SK-N-SH (cell line): ENCODE measurements at regions not wholly inside any gene's neighbourhood (a gene's known extent, or its start where the extent isn't known, plus 50 kb on each side); places are given as distances from the start of the nearest gene placed in this dataset.

Experiments
- CTCF ChIA-PET: fragments of 300-600, 350-600 bp; formaldehyde crosslinking; extraction: SDS; loops from one replicate; lab custom pipeline; 2021; lab: Yijun Ruan, JAX
- POLR2A ChIA-PET: fragments of 350-600 bp; sonication (Branson Sonifier 250); formaldehyde crosslinking; extraction: SDS; loops from one replicate; lab custom pipeline; 2020; ENCODE audit warnings: antibody characterized with exemption, inconsistent platforms; lab: Yijun Ruan, JAX
- DNase-seq: peaks from one replicate; pipeline ENCODE4 v3.0.0; 2012
- H2AFZ ChIP-seq: fragments of 200-600 bp; sonication (generic); 2 replicates; pipeline ENCODE4 v1.8.1; 2016; ENCODE audit warnings: antibody characterized with exemption, mild to moderate bottlenecking, low read depth
- H3F3A ChIP-seq: fragments of 200-600 bp; sonication (generic); replicated peaks from 2 replicates; pipeline ENCODE3; 2016; ENCODE audit warnings: antibody characterized with exemption, mild to moderate bottlenecking; ENCODE audit not compliant: insufficient read depth
- H3K27ac ChIP-seq, 2 experiments: fragments of 200-500 bp in 1 of 2; fragments of 200-600 bp in 1 of 2; sonication (Bioruptor generic) in 1 of 2; sonication (generic), shearing (Covaris generic) in 1 of 2; 2 replicates each; pipeline versions ENCODE4 v1.5.1 to v1.6.1; 2014 to 2016; ENCODE audit warnings: low read depth in 2 of 2, inconsistent platforms in 1 of 2, low read length in 1 of 2, mild to moderate bottlenecking in 1 of 2, mixed read lengths in 1 of 2
- H3K27me3 ChIP-seq: fragments of 200-600 bp; sonication (generic), shearing (Covaris generic); 2 replicates; pipeline ENCODE4 v1.6.1; 2016; ENCODE audit warnings: mixed run types; ENCODE audit not compliant: insufficient read depth
- H3K36me3 ChIP-seq, 2 experiments: fragments of 200-500 bp in 1 of 2; fragments of 200-600 bp in 1 of 2; sonication (Bioruptor generic) in 1 of 2; sonication (generic) in 1 of 2; replicated peaks in 1 of 2; 2 replicates each; pipeline versions ENCODE3 to v1.5.1; 2014 to 2016; ENCODE audit warnings: low read length in 1 of 2, mild to moderate bottlenecking in 1 of 2; ENCODE audit not compliant: insufficient read depth in 2 of 2, control insufficient read depth in 1 of 2
- H3K4me1 ChIP-seq, 2 experiments: fragments of 200-500 bp in 1 of 2; fragments of 200-600 bp in 1 of 2; sonication (Bioruptor generic) in 1 of 2; sonication (generic), shearing (Covaris generic) in 1 of 2; 2 replicates each; pipeline versions ENCODE4 v1.5.1 to v1.6.1; 2014 to 2016; ENCODE audit warnings: low read depth in 1 of 2, low read length in 1 of 2, mixed run types in 1 of 2; ENCODE audit not compliant: insufficient read depth in 2 of 2, control insufficient read depth in 1 of 2
- H3K4me2 ChIP-seq: fragments of 200-600 bp; sonication (generic), shearing (Covaris generic); 2 replicates; pipeline ENCODE4 v1.6.1; 2017; ENCODE audit warnings: mixed run types
- H3K4me3 ChIP-seq, 2 experiments: fragments of 200-500 bp in 1 of 2; fragments of 200-600 bp in 1 of 2; sonication (Bioruptor generic) in 1 of 2; sonication (generic), shearing (Covaris generic) in 1 of 2; 2 replicates each; pipeline versions ENCODE4 v1.5.1 to v1.8.1; 2014 to 2016; ENCODE audit warnings: low read depth in 2 of 2, inconsistent platforms in 1 of 2, low read length in 1 of 2, mild to moderate bottlenecking in 1 of 2, mixed read lengths in 1 of 2, moderate library complexity in 1 of 2
- H3K79me2 ChIP-seq: fragments of 200-600 bp; sonication (generic); 2 replicates; pipeline ENCODE4 v1.8.1; 2017; ENCODE audit warnings: mild to moderate bottlenecking; ENCODE audit not compliant: insufficient read depth
- H3K9ac ChIP-seq: fragments of 200-600 bp; sonication (generic); 2 replicates; pipeline ENCODE4 v1.6.1; 2017; ENCODE audit warnings: mixed run types
- H3K9me2 ChIP-seq: fragments of 200-600 bp; sonication (generic); 2 replicates; pipeline ENCODE4 v1.6.1; 2017; ENCODE audit warnings: mixed run types
- H3K9me3 ChIP-seq: fragments of 200-600 bp; sonication (generic); 2 replicates; pipeline ENCODE4 v1.6.1; 2017; ENCODE audit warnings: mixed run types, mild to moderate bottlenecking, moderate library complexity
- H4K20me1 ChIP-seq: fragments of 200-600 bp; sonication (generic); 2 replicates; pipeline ENCODE4 v1.6.1; 2017; ENCODE audit warnings: mild to moderate bottlenecking, mixed run types; ENCODE audit not compliant: insufficient read depth
- CHD2 ChIP-seq: fragments of 150-350 bp; IDR thresholded peaks from 2 replicates; pipeline ENCODE4 v1.6.1; 2018; ENCODE audit warnings: low read length; ENCODE audit not compliant: partially characterized antibody
- CTCF ChIP-seq: fragments of 200-600 bp; sonication (generic); IDR thresholded peaks from 2 replicates; pipeline ENCODE4 v1.6.1; 2017; ENCODE audit warnings: antibody characterized with exemption, mild to moderate bottlenecking, moderate library complexity
- ELF1 ChIP-seq: IDR thresholded peaks from 2 replicates; pipeline ENCODE4 v1.4.0; 2012
- FOXJ3 ChIP-seq: sonication (generic); formaldehyde crosslinking; IDR thresholded peaks from 2 replicates; pipeline ENCODE4 v1.5.1; 2020; ENCODE audit warnings: mild to moderate bottlenecking, missing genetic modification reagents
- FOXM1 ChIP-seq: IDR thresholded peaks from 2 replicates; pipeline ENCODE4 v1.4.0; 2012; ENCODE audit warnings: low read depth, mild to moderate bottlenecking
- GABPA ChIP-seq: IDR thresholded peaks from 2 replicates; pipeline ENCODE4 v1.4.0; 2012; ENCODE audit warnings: low read depth, mild to moderate bottlenecking
- JUND ChIP-seq: IDR thresholded peaks from 2 replicates; pipeline ENCODE4 v1.4.0; 2012
- MEF2A ChIP-seq: IDR thresholded peaks from 2 replicates; pipeline ENCODE4 v1.4.0; 2012; ENCODE audit warnings: low read depth, borderline replicate concordance
- MXI1 ChIP-seq: IDR thresholded peaks from 2 replicates; pipeline ENCODE4 v1.6.1; 2012; ENCODE audit warnings: mild to moderate bottlenecking, low read depth, low read length, improper control_type of control experiment
- NFIC ChIP-seq: IDR thresholded peaks from 2 replicates; pipeline ENCODE4 v1.4.0; 2012; ENCODE audit warnings: borderline replicate concordance
- POLR2AphosphoS5 ChIP-seq: IDR thresholded peaks from 2 replicates; pipeline ENCODE4 v1.6.1; 2012; ENCODE audit warnings: low read depth, low read length
- RAD21 ChIP-seq: IDR thresholded peaks from 2 replicates; pipeline ENCODE4 v1.6.1; 2012; ENCODE audit warnings: mild to moderate bottlenecking, low read length
- RFX5 ChIP-seq: IDR thresholded peaks from 2 replicates; pipeline ENCODE4 v1.6.1; 2012; ENCODE audit warnings: mild to moderate bottlenecking, improper control_type of control experiment, low read length
- RXRA ChIP-seq: IDR thresholded peaks from 2 replicates; pipeline ENCODE4 v1.4.0; 2012; ENCODE audit warnings: low read depth, mild to moderate bottlenecking, borderline replicate concordance
- SIN3A ChIP-seq: IDR thresholded peaks from 2 replicates; pipeline ENCODE4 v1.6.1; 2012; ENCODE audit warnings: low read depth, mild to moderate bottlenecking, low read length, moderate library complexity, borderline replicate concordance
- SMC3 ChIP-seq: IDR thresholded peaks from 2 replicates; pipeline ENCODE4 v1.6.1; 2012; ENCODE audit warnings: low read depth, low read length, improper control_type of control experiment
- TEAD4 ChIP-seq: IDR thresholded peaks from 2 replicates; pipeline ENCODE4 v1.4.0; 2012; ENCODE audit warnings: mild to moderate bottlenecking, borderline replicate concordance; ENCODE audit not compliant: insufficient read depth
- ZBTB33 ChIP-seq: IDR thresholded peaks from 2 replicates; pipeline ENCODE4 v1.4.0; 2012; ENCODE audit warnings: low read depth, borderline replicate concordance
- WGBS: methylation state at CpG from one replicate; pipeline ENCODE4 v1.1.6; 2017; ENCODE audit warnings: low lambda C conversion rate; 5-methylcytosine and 5-hydroxymethylcytosine counted together
- TF ChIP-seq, protein P1 (sequence below): fragments of 150-350 bp; IDR thresholded peaks from 2 replicates; pipeline ENCODE4 v1.6.1; 2017; ENCODE audit warnings: antibody characterized with exemption, low read length, low read depth, borderline replicate concordance
- TF ChIP-seq, protein P2 (sequence below): IDR thresholded peaks from 2 replicates; pipeline ENCODE4; 2012

DNA sequence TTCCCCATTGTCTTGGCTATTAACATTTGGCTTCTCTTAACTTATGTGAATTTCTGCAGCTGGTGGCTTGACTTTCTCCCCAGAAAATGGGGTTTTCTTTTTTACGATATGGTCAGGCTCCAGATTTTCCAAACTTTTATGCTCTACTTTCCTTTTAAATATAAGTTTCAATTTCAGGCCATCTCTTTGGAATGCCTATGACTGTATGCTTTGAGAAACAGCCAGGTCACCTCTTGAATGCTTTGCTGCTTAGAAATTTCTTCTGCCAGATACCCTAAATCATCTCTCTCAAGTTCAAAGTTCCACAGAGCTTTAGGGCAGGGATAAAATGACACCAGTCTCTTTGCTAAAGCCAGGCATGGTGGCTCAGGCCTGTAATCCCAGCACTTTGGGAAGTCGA is 212.9 kb upstream of the SMIM31 start (continued):
- TF ChIP-seq RAD21 (no peak), SMC3 (no peak), FOXM1 (no peak)
- TF ChIP-seq, protein P1, sequence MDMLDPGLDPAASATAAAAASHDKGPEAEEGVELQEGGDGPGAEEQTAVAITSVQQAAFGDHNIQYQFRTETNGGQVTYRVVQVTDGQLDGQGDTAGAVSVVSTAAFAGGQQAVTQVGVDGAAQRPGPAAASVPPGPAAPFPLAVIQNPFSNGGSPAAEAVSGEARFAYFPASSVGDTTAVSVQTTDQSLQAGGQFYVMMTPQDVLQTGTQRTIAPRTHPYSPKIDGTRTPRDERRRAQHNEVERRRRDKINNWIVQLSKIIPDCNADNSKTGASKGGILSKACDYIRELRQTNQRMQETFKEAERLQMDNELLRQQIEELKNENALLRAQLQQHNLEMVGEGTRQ: no peak

- Histone ChIP-seq H3K9ac (no peak overlapping the region), H3K9me2 (no peaks in the 10 kb centered on the region), H3K9me3 (no peaks in the 10 kb centered on the region), H3K4me3 (no peak overlapping the region), H3K79me2 (no peaks in the 10 kb centered on the region), H4K20me1 (no peaks in the 10 kb centered on the region), H2AFZ (no peak overlapping the region), H3K36me3 (no peaks in the 10 kb centered on the region), H3K4me1 (no peaks in the 10 kb centered on the region), H3F3A (no peaks in the 10 kb centered on the region), H3K27me3 (no peaks in the 10 kb centered on the region), H3K27ac (no peak overlapping the region), H3K4me2 (no peak overlapping the region)
- ChIA-PET POLR2A (no interaction called here), CTCF (no interaction called here)
- WGBS: 0% methylated on average over 1 of the region's 1 CpG
- no peak for DNase-seq
- no peak for TF ChIP-seq MEF2A
- TF ChIP-seq ZBTB33: no peak
- TF ChIP-seq SIN3A: no peak
- TF ChIP-seq RAD21: no peak
- TF ChIP-seq CHD2: no peak
- no peak for TF ChIP-seq RFX5
Measured at GRCh38 chr4:164542431-164542830, 211.5 kb upstream of the SMIM31 start.

GRCh38 chr4:164550989-164551712 is 202.8 kb upstream of the SMIM31 start:
- no peak for DNase-seq
- no peaks in the 10 kb centered on the region for H3F3A ChIP-seq
- H3K4me3 ChIP-seq: no peak overlapping the region
- no peaks in the 10 kb centered on the region for H3K9me3 ChIP-seq
- H3K4me1 ChIP-seq: no peaks in the 10 kb centered on the region
- no peaks in the 10 kb centered on the region for H3K9me2 ChIP-seq
- H2AFZ ChIP-seq: no peak overlapping the region
- WGBS: 0% methylated on average over 5 of the region's 5 CpGs
- no peak overlapping the region for H3K27ac ChIP-seq
- H3K27me3 ChIP-seq: no peaks in the 10 kb centered on the region
- no peak overlapping the region for H3K9ac ChIP-seq
- H4K20me1 ChIP-seq: no peaks in the 10 kb centered on the region
- no peaks in the 10 kb centered on the region for H3K36me3 ChIP-seq
- CTCF ChIA-PET: no interaction called here
- no peaks in the 10 kb centered on the region for H3K79me2 ChIP-seq
- POLR2A ChIA-PET: no interaction called here
- H3K4me2 ChIP-seq: no peak overlapping the region
- no peak for TF ChIP-seq TEAD4
- no peak for TF ChIP-seq GABPA
- no peak for TF ChIP-seq ELF1
- no peak for TF ChIP-seq POLR2AphosphoS5
- TF ChIP-seq, protein P2, sequence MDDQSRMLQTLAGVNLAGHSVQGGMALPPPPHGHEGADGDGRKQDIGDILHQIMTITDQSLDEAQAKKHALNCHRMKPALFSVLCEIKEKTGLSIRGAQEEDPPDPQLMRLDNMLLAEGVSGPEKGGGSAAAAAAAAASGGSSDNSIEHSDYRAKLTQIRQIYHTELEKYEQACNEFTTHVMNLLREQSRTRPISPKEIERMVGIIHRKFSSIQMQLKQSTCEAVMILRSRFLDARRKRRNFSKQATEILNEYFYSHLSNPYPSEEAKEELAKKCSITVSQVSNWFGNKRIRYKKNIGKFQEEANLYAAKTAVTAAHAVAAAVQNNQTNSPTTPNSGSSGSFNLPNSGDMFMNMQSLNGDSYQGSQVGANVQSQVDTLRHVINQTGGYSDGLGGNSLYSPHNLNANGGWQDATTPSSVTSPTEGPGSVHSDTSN: no peak
- no peak for TF ChIP-seq RXRA
- TF ChIP-seq NFIC: no peak
- TF ChIP-seq MXI1: no peak
- TF ChIP-seq, protein P1: no peak
- no peak for TF ChIP-seq FOXM1
- TF ChIP-seq SMC3: no peak
- TF ChIP-seq FOXJ3: no peak
- no peak for TF ChIP-seq CTCF
- TF ChIP-seq SIN3A: no peak
- no peak for TF ChIP-seq JUND
